Erythroblast (primary cell): ENCODE measurements at regions not wholly inside any gene's neighbourhood (a gene's known extent, or its start where the extent isn't known, plus 50 kb on each side); places are given as distances from the start of the nearest gene placed in this dataset.

Source experiments
- GATA1 ChIP-seq: IDR thresholded peaks from 2 replicates; pipeline ENCODE4 v1.6.1; 2011; ENCODE audit warnings: low read depth, mild to moderate bottlenecking, control low read depth, low read length, moderate library complexity
- POLR2A ChIP-seq: IDR thresholded peaks from 2 replicates; pipeline ENCODE4 v1.6.1; 2011; ENCODE audit warnings: mild to moderate bottlenecking, low read length

DNA sequence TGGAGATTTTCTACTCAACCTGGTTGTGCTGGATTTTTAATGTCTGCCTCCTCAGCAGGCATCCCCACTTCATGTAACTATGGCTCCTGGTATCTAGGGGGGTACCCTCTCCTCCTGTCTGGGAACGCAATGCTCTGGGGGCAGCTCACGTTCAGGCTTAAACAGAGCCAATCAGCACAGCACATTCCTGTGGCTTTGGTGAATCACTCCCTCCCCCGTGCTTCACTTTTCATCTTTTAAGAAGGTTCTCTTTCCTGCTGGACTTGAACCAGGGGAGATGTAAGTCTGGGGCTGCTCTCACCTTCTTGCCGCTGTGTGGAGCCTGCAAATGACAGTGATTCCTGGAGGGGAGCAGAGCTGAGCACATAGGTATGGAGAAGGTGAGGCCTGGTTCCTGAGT is 101.2 kb downstream of the MSX2 start:
- TF ChIP-seq POLR2A = no peak
- TF ChIP-seq GATA1 = no peak
